SK-N-SH (cell line): ENCODE measurements at regions not wholly inside any gene's neighbourhood (a gene's known extent, or its start where the extent isn't known, plus 50 kb on each side); places are given as distances from the start of the nearest gene placed in this dataset.

Experiments
- EP300 ChIP-seq, 2 experiments: IDR thresholded peaks; 2 replicates each; pipeline versions ENCODE4 v1.4.0 to v1.6.1; 2012; ENCODE audit warnings: borderline replicate concordance in 1 of 2, low read depth in 1 of 2, low read length in 1 of 2
- EZH2phosphoT487 ChIP-seq: fragments of 200-600 bp; sonication (generic); IDR thresholded peaks from 2 replicates; pipeline ENCODE4 v1.6.1; 2017; ENCODE audit warnings: low read depth, mixed run types, mild to moderate bottlenecking, antibody characterized with exemption, moderate library complexity, borderline replicate concordance
- FOXM1 ChIP-seq: IDR thresholded peaks from 2 replicates; pipeline ENCODE4 v1.4.0; 2012; ENCODE audit warnings: low read depth, mild to moderate bottlenecking
- JUND ChIP-seq: IDR thresholded peaks from 2 replicates; pipeline ENCODE4 v1.4.0; 2012
- POLR2AphosphoS5 ChIP-seq: IDR thresholded peaks from 2 replicates; pipeline ENCODE4 v1.6.1; 2012; ENCODE audit warnings: low read depth, low read length
- RCOR1 ChIP-seq: fragments of 150-350 bp; IDR thresholded peaks from 2 replicates; pipeline ENCODE4 v1.6.1; 2017; ENCODE audit warnings: antibody characterized with exemption, low read length
- RFX5 ChIP-seq: IDR thresholded peaks from 2 replicates; pipeline ENCODE4 v1.6.1; 2012; ENCODE audit warnings: mild to moderate bottlenecking, improper control_type of control experiment, low read length
- SMC3 ChIP-seq: IDR thresholded peaks from 2 replicates; pipeline ENCODE4 v1.6.1; 2012; ENCODE audit warnings: low read depth, low read length, improper control_type of control experiment
- TAF1 ChIP-seq: IDR thresholded peaks from 2 replicates; pipeline ENCODE4 v1.6.1; 2012; ENCODE audit warnings: low read depth, mild to moderate bottlenecking, low read length, moderate library complexity, borderline replicate concordance
- TF ChIP-seq, protein P1 (sequence below): fragments of 200-600 bp; sonication (generic); IDR thresholded peaks from 2 replicates; pipeline ENCODE4 v1.6.1; 2017; ENCODE audit warnings: antibody characterized with exemption, mild to moderate bottlenecking, moderate library complexity
- TF ChIP-seq, protein P2 (sequence below): fragments of 150-350 bp; IDR thresholded peaks from 2 replicates; pipeline ENCODE4 v1.6.1; 2017; ENCODE audit warnings: antibody characterized with exemption, low read length, low read depth, borderline replicate concordance
- TF ChIP-seq, protein P3 (sequence below): IDR thresholded peaks from 2 replicates; pipeline ENCODE4 v1.4.0; 2012; ENCODE audit warnings: low read depth, borderline replicate concordance

DNA sequence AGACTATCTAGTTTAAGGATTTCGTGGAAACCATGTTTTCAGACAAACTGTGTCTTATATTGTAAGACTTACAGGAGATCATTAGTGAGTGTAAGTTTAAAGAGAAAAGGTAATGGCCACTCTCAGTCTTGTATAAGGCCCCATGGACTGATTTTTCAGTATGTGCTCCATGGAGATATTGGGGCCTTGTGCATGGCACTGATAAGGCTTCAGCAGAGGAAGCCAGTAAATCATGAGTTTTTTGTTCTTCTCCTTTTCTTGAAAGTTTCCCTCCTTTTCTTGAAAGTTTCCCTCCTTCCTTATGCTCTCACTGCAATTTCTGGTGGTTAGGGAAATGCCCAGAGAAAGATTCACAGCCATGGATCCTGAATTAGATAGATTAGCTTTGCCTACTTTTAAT is 471.3 kb downstream of the LRRC70 start:
- TF ChIP-seq EZH2phosphoT487 (no peak), EP300 (IDR thresholded peaks at IDR 0.05; ENCODE audit: borderline replicate concordance in 1 of 2, low read depth in 1 of 2, low read length in 1 of 2) (no peak), POLR2AphosphoS5 (no peak), RFX5 (no peak), TAF1 (no peak), RCOR1 (no peak), FOXM1 (no peak), JUND (no peak), SMC3 (no peak)
- TF ChIP-seq, protein P1, sequence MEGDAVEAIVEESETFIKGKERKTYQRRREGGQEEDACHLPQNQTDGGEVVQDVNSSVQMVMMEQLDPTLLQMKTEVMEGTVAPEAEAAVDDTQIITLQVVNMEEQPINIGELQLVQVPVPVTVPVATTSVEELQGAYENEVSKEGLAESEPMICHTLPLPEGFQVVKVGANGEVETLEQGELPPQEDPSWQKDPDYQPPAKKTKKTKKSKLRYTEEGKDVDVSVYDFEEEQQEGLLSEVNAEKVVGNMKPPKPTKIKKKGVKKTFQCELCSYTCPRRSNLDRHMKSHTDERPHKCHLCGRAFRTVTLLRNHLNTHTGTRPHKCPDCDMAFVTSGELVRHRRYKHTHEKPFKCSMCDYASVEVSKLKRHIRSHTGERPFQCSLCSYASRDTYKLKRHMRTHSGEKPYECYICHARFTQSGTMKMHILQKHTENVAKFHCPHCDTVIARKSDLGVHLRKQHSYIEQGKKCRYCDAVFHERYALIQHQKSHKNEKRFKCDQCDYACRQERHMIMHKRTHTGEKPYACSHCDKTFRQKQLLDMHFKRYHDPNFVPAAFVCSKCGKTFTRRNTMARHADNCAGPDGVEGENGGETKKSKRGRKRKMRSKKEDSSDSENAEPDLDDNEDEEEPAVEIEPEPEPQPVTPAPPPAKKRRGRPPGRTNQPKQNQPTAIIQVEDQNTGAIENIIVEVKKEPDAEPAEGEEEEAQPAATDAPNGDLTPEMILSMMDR, result no peak
- TF ChIP-seq, protein P2, sequence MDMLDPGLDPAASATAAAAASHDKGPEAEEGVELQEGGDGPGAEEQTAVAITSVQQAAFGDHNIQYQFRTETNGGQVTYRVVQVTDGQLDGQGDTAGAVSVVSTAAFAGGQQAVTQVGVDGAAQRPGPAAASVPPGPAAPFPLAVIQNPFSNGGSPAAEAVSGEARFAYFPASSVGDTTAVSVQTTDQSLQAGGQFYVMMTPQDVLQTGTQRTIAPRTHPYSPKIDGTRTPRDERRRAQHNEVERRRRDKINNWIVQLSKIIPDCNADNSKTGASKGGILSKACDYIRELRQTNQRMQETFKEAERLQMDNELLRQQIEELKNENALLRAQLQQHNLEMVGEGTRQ, result no peak
- TF ChIP-seq, protein P3, sequence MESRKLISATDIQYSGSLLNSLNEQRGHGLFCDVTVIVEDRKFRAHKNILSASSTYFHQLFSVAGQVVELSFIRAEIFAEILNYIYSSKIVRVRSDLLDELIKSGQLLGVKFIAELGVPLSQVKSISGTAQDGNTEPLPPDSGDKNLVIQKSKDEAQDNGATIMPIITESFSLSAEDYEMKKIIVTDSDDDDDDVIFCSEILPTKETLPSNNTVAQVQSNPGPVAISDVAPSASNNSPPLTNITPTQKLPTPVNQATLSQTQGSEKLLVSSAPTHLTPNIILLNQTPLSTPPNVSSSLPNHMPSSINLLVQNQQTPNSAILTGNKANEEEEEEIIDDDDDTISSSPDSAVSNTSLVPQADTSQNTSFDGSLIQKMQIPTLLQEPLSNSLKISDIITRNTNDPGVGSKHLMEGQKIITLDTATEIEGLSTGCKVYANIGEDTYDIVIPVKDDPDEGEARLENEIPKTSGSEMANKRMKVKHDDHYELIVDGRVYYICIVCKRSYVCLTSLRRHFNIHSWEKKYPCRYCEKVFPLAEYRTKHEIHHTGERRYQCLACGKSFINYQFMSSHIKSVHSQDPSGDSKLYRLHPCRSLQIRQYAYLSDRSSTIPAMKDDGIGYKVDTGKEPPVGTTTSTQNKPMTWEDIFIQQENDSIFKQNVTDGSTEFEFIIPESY, result no peak
